CD4-positive, alpha-beta T cell treated with Interleukin-10 for 1 hour (primary cell): ENCODE measurements at regions not wholly inside any gene's neighbourhood (a gene's known extent, or its start where the extent isn't known, plus 50 kb on each side); places are given as distances from the start of the nearest gene placed in this dataset.

Source experiments
- DNase-seq: peaks from one replicate; pipeline ENCODE4 v3.0.0-alpha.2; 2020

DNA sequence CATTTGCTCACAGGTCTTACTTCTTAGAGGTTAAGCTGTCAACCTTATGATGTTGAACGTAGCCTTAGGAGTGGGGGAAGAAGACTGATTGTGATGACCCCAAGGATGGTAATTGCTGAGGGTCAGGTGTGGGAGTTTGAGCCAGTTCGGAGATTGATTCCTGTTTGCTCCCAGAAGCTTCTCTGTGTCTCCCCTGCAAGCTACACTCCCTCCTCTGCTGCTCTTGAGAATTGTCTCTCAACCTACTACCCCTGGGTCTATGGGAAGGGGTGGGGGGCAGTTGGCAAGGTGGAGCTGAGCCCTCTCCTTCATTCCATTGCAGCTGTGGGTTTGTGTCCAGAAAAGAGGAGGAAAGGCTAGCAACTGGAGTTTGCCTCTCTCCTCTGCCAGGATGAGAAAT, 113.8 kb downstream of the PLEKHG1 start:
- DNase-seq: no peak

DNA sequence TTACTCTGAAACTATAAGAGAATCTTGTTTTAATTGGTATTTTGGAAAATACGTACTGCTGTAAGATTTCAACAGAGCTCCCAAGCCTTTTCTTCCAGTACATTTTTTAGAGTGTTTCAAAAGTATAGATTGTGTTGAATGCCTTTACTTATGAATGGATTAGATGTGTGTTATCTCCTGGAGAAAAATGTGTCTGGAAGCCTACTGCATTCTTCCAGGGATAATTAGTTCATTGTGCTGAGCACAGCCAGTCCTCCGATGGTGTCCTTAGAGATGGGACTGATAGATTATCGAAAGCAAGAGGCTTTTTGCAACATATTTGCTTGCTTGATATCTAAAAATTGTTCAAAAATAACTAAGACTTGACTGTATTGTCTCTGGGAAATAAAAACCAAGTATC, 114.2 kb downstream of the PLEKHG1 start:
- no peak for DNase-seq

DNA sequence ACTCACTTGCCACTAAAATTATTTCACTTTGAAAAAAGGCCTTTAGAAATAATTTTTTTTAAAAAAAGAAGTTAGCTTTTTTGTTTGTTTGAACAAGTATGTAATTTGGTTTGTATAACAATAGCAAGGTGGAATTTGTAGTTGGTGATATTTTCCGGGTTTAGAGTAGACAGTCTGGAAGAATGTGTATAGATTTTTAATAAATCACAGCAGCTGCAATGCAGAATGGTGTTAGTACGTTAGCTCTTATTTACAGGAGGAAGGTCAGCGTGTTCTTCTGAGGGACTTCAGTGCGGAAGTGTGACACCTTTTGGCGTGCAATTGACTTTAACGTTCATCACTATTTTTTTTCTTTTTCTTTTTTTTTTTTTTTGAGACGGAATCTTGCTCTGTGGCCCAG, 115.4 kb downstream of the PLEKHG1 start:
- DNase-seq: no peak

- no peak for DNase-seq
Observed at GRCh38 chr6:150717419-150717818, 117.7 kb downstream of the PLEKHG1 start.

DNA sequence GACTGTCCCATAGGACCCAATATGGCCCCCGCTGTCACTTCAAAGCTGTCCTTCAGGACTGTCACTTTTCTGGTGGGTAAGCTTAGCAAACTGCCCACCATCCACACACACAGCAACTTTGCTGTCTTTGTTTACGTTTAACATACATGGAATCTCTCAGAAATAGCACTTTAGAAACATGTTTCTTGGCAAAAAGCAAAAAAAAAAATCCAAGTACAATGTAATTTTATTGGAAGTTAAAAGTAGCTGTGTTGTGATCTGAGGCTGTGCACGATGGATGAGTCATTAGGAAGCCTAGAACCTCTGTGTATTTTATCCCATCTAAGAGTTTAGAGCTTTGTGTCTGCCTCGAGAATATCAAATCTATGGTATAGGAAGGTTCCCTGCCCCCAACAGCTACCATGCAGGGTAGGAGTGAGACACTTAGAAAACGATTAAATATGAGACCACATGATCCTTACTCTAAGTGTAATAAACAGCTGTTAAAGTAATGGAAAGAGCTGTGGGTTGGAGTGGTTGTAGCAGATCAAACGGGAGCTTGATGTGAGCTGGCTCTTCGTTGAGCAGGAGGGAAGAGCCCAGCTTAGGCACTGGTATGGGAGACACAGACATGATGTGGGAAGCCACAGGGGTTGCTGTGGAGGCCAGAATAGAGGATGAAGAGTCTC, 119.5 kb downstream of the PLEKHG1 start:
- no peak for DNase-seq

GRCh38 chr6:150719831-150720230, 120.1 kb downstream of the PLEKHG1 start:
- no peak for DNase-seq

- no peak for DNase-seq
Observed at GRCh38 chr6:150720774-150721233, 121.1 kb downstream of the PLEKHG1 start.

- DNase-seq: no peak
Observed at GRCh38 chr6:150721418-150722266, 122.0 kb downstream of the PLEKHG1 start.

GRCh38 chr6:150722614-150723344, 123.1 kb downstream of the PLEKHG1 start:
- no peak for DNase-seq

GRCh38 chr6:150723345-150723658, 123.6 kb downstream of the PLEKHG1 start:
- no peak for DNase-seq

- no peak for DNase-seq
Observed at GRCh38 chr6:150723857-150724256, 124.2 kb downstream of the PLEKHG1 start.

- no peak for DNase-seq
Observed at GRCh38 chr6:150725795-150726194, 126.1 kb downstream of the PLEKHG1 start.

GRCh38 chr6:150729188-150729748, 129.6 kb downstream of the PLEKHG1 start:
- DNase-seq: no peak

DNA sequence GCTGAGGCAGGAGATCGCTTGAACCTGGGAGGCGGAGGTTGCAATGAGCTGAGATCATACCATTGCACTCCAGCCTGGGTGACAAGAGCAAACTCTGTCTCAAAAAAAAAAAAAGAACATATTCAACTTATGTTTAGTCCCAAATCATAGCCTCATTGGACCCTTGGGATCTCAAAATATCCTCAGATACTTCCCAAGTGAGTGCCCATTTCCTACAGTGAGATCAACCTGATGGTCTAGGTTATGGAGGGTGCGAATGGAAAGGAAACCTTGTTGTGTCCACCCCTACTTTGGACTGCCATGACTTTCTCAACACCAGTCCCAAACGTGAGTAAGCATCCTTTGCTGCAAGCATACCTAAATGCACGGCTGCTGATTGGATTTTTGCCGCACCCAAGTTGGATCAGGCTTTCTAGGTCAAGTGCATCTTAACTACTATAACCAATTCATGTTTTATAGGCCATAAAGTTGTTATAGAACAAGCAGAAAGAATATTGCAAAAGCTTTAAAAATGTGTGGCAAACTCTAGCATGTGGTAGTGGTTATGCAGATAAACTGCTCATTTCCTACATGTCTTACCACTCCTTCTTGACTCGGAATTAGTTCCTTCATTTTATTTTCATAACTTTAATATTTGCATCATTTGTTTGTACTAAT, 131.2 kb downstream of the PLEKHG1 start:
- no peak for DNase-seq

- DNase-seq: no peak
Observed at GRCh38 chr6:150732765-150733539, 132.6 kb upstream of the MTHFD1L start.

- DNase-seq: no peak
Observed at GRCh38 chr6:150733726-150734125, 131.8 kb upstream of the MTHFD1L start.

GRCh38 chr6:150734235-150734634, 131.3 kb upstream of the MTHFD1L start:
- no peak for DNase-seq

GRCh38 chr6:150735341-150735851, 130.1 kb upstream of the MTHFD1L start:
- no peak for DNase-seq

- no peak for DNase-seq
Observed at GRCh38 chr6:150738092-150738629, 127.3 kb upstream of the MTHFD1L start.

- no peak for DNase-seq
Observed at GRCh38 chr6:150739711-150740349, 125.7 kb upstream of the MTHFD1L start.

- DNase-seq: no peak
Observed at GRCh38 chr6:150740453-150740852, 125.0 kb upstream of the MTHFD1L start.
